ENCODE measurements at regions not wholly inside any gene's neighbourhood (a gene's known extent, or its start where the extent isn't known, plus 50 kb on each side); places are given as distances from the start of the nearest gene placed in this dataset.

GRCh38 chr17:33929181-33929724 lies 325.8 kb upstream of the CCL2 start:
- TF ChIP-seq CTCF (IDR thresholded peaks at IDR 0.05) (no peak), POLR2A (IDR thresholded peaks at IDR 0.05) (no peak)

Data from esophagus squamous epithelium (tissue), 4 donors.